GM23248 (cell line): ENCODE measurements at regions not wholly inside any gene's neighbourhood (a gene's known extent, or its start where the extent isn't known, plus 50 kb on each side); places are given as distances from the start of the nearest gene placed in this dataset.

Source experiments
- EZH2 ChIP-seq: fragments of 200-600 bp; sonication (generic); IDR thresholded peaks from 2 replicates; pipeline ENCODE4 v1.6.1; 2018; ENCODE audit warnings: antibody characterized with exemption, mild to moderate bottlenecking; ENCODE audit not compliant: insufficient read depth, poor library complexity, severe bottlenecking
- EZH2phosphoT487 ChIP-seq: fragments of 200-600 bp; sonication (generic); IDR thresholded peaks from 2 replicates; pipeline ENCODE4 v1.6.1; 2018; ENCODE audit warnings: antibody characterized with exemption, moderate library complexity, mild to moderate bottlenecking, low read depth; ENCODE audit not compliant: insufficient read depth

DNA sequence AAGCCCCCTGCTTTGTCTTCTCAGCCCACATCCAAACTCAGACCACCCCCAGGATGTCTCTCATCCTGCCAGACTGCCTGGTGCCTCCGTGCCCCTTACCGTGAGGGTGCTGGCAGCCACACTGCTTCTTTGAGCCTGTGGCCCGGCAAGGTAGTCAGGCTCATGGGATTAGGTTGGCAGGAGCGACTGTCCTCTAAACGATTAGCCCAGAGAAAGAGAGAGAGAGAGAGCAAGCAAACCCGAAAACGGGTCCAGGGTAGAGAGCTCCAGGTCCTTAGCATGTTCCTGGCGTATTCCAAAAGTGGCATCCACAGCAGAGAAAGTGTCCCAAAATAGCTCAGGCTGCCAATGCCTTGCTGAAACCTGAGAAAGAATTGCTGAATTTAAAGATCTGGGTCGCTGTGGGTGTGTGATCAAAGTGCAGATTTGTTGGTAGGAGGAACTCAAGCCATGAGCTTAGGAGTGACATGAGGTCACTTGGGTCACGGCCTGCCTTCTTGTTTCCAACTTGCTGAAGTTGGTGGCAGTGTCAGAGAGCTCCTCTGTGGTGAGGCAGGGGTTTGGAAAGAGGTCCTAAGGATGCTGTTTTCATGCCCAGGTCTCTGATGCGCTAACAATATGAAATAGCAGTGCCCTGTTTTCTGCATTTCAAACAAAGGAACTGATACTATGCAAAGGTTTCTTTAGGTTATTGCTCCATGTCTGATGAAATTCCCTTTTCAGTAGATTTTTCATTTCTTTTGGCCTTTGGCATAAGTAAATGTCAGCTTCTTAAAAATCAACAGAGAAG lies 81.6 kb downstream of the RTL9 start:
- TF ChIP-seq EZH2 (no peak), EZH2phosphoT487 (no peak)
